Upper lobe of left lung (tissue), 6 donors: ENCODE measurements at regions not wholly inside any gene's neighbourhood (a gene's known extent, or its start where the extent isn't known, plus 50 kb on each side); places are given as distances from the start of the nearest gene placed in this dataset.

ENCODE experiments used
- ATAC-seq, 2 donors: fragments of 200-7000 bp; cut with Tn5 transposase; one replicate each; pipeline ENCODE4 v1.9.1; 2022; ENCODE audit warnings: mild to moderate bottlenecking in 2 of 2, moderate library complexity in 2 of 2; ENCODE audit not compliant: low FRiP score in 2 of 2
- DNase-seq, 2 donors: peaks; one replicate each; pipeline ENCODE4 v3.0.0-alpha.2; 2019 to 2020
- H3K27ac ChIP-seq, 4 donors: fragments of 200-600 bp; sonication (generic); one replicate each; pipeline ENCODE4 v1.5.1; 2016 to 2019
- H3K27me3 ChIP-seq, 4 donors: fragments of 200-600 bp; sonication (generic); one replicate each; pipeline ENCODE4 v1.5.1; 2017 to 2019
- H3K36me3 ChIP-seq, 4 donors: fragments of 200-600 bp; sonication (generic); one replicate each; pipeline ENCODE4 v1.5.1; 2016 to 2019
- H3K4me1 ChIP-seq, 4 donors: fragments of 200-600 bp; sonication (generic); one replicate each; pipeline ENCODE4 v1.5.1; 2018 to 2019
- H3K4me3 ChIP-seq, 4 donors: fragments of 200-600 bp; sonication (generic); one replicate each; pipeline ENCODE4 v1.5.1; 2017 to 2019; ENCODE audit warnings: mild to moderate bottlenecking in 2 of 4, moderate library complexity in 1 of 4
- H3K9me3 ChIP-seq, 4 donors: fragments of 200-600 bp; sonication (generic); one replicate each; pipeline ENCODE4 v1.5.1; 2018 to 2019
- EP300 ChIP-seq, 4 donors: sonication (generic); formaldehyde crosslinking; IDR thresholded peaks; one replicate each; pipeline ENCODE4 v1.5.1; 2017; ENCODE audit warnings: antibody characterized with exemption in 4 of 4, control low read depth in 2 of 4
- POLR2A ChIP-seq, 4 donors: fragments of 450-650 bp; IDR thresholded peaks; one replicate each; pipeline ENCODE4 v1.5.1; 2016 to 2017; ENCODE audit warnings: antibody characterized with exemption in 4 of 4, mild to moderate bottlenecking in 2 of 4
- POLR2AphosphoS5 ChIP-seq, 2 donors: sonication (generic); formaldehyde crosslinking; IDR thresholded peaks; one replicate each; pipeline ENCODE4 v1.5.1; 2017; ENCODE audit warnings: antibody characterized with exemption in 2 of 2
- WGBS, 2 donors: methylation state at CpG; one replicate each; pipeline ENCODE4 v1.1.5; 2017 to 2018; 5-methylcytosine and 5-hydroxymethylcytosine counted together
- TF ChIP-seq, protein P1 (sequence below), 6 experiments: fragments of 450-650 bp in 4 of 6; fragments of 200-600 bp in 2 of 6; sonication (generic) in 2 of 6; IDR thresholded peaks; one replicate each; pipeline ENCODE4 v1.5.1; 2016 to 2019; ENCODE audit warnings: antibody characterized with exemption in 6 of 6
- donor health status: DM: no; HTN: no; CAD: no; lungs with moderate emphysema.
- donor health status: DM: no; HTN: yes; CAD: no; lungs with severe emphysema.

DNA sequence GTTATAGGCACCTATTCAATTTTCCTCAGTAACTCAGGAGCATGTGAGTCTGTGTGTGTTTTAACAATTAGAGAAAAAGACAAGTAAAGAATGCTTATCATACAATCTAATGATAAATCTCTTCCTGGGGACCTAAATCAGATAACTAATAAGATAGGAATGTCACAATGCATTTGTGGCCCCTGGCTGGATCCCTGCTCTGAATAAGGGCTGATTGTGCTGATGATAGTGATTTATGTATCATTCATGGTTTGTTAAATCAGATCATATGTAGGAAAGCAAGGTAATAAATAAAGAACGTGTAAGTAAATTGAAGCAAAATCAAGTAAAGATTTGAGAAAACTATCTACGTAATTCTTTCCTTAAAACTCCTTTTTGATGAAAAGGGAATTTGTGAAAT is 145.9 kb downstream of the C7orf25 start:
- no peaks in the 10 kb centered on the region for H3K4me1 ChIP-seq
- H3K9me3 ChIP-seq: no peaks in the 10 kb centered on the region
- no peak overlapping the region for H3K27ac ChIP-seq
- TF ChIP-seq POLR2A (IDR thresholded peaks at IDR 0.05): no peak
- TF ChIP-seq EP300 (IDR thresholded peaks at IDR 0.05): no peak
- TF ChIP-seq, protein P1, sequence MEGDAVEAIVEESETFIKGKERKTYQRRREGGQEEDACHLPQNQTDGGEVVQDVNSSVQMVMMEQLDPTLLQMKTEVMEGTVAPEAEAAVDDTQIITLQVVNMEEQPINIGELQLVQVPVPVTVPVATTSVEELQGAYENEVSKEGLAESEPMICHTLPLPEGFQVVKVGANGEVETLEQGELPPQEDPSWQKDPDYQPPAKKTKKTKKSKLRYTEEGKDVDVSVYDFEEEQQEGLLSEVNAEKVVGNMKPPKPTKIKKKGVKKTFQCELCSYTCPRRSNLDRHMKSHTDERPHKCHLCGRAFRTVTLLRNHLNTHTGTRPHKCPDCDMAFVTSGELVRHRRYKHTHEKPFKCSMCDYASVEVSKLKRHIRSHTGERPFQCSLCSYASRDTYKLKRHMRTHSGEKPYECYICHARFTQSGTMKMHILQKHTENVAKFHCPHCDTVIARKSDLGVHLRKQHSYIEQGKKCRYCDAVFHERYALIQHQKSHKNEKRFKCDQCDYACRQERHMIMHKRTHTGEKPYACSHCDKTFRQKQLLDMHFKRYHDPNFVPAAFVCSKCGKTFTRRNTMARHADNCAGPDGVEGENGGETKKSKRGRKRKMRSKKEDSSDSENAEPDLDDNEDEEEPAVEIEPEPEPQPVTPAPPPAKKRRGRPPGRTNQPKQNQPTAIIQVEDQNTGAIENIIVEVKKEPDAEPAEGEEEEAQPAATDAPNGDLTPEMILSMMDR (IDR thresholded peaks at IDR 0.05): no peak
- no peak for TF ChIP-seq POLR2AphosphoS5 (IDR thresholded peaks at IDR 0.05)
- WGBS, 2 donors: 86% methylated on average over 2 of the region's 2 CpGs
- DNase-seq (no peak), ATAC-seq (no peak)
- no peak overlapping the region for H3K4me3 ChIP-seq
- H3K36me3 ChIP-seq: no peaks in the 10 kb centered on the region
- H3K27me3 ChIP-seq: no peaks in the 10 kb centered on the region

DNA sequence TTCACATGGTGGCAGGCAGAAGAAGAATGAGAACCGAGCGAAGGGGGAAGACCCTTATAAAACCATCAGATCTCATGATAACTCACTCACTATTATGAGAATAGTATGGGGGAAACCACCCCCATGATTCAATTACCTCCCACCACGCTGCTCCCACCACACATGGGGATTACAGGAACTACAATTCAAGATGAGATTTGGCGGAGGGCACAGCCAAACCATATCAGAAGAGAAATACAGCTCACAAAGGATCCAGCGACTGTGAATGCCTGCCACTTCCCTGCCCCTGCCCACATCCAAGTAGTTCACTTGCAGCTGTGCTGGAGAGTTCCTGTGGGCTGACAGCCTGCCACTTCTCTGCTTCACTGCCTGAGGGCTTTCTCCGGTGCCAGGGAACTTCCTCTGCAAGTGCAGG is 148.7 kb downstream of the C7orf25 start:
- Histone ChIP-seq H3K9me3 (no peaks in the 10 kb centered on the region), H3K36me3 (no peaks in the 10 kb centered on the region), H3K27ac (no peak overlapping the region), H3K27me3 (no peaks in the 10 kb centered on the region), H3K4me3 (no peak overlapping the region), H3K4me1 (no peaks in the 10 kb centered on the region)
- TF ChIP-seq POLR2A (IDR thresholded peaks at IDR 0.05) (no peak), POLR2AphosphoS5 (IDR thresholded peaks at IDR 0.05) (no peak), EP300 (IDR thresholded peaks at IDR 0.05) (no peak)
- TF ChIP-seq, protein P1 (IDR thresholded peaks at IDR 0.05): no peak
- 52 to 74% methylated on average over 4 to 6 of the region's 6 CpGs for WGBS, 2 donors
- DNase-seq: no peak
- ATAC-seq: no peak

DNA sequence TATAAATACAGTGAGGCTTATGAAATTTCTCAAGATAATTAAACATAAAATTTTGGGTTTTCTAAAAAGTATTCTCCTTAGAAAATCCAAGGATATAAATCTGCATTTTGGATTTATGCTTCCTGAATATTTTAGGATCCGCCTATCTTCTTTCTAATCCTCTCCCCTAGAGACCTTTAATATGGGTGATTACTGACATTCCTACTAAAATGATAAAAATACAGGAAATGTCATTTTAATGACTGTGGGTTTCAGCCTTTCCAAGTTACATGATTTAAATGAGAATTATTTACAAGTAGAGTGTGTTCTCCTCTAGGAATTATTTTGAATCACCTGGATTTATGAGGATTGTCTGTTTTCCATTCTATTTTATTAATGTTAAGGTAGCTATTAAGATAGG is 150.4 kb downstream of the C7orf25 start:
- DNase-seq (no peak), ATAC-seq (no peak)
- no peaks in the 10 kb centered on the region for H3K27me3 ChIP-seq
- H3K9me3 ChIP-seq: no peaks in the 10 kb centered on the region
- no peaks in the 10 kb centered on the region for H3K4me1 ChIP-seq
- H3K36me3 ChIP-seq: no peaks in the 10 kb centered on the region
- no peak overlapping the region for H3K27ac ChIP-seq
- no peak overlapping the region for H3K4me3 ChIP-seq
- 89 to 94% methylated on average over 1 of the region's 1 CpG for WGBS, 2 donors
- no peak for TF ChIP-seq POLR2AphosphoS5 (IDR thresholded peaks at IDR 0.05)
- no peak for TF ChIP-seq POLR2A (IDR thresholded peaks at IDR 0.05)
- TF ChIP-seq, protein P1 (IDR thresholded peaks at IDR 0.05): no peak
- no peak for TF ChIP-seq EP300 (IDR thresholded peaks at IDR 0.05)

DNA sequence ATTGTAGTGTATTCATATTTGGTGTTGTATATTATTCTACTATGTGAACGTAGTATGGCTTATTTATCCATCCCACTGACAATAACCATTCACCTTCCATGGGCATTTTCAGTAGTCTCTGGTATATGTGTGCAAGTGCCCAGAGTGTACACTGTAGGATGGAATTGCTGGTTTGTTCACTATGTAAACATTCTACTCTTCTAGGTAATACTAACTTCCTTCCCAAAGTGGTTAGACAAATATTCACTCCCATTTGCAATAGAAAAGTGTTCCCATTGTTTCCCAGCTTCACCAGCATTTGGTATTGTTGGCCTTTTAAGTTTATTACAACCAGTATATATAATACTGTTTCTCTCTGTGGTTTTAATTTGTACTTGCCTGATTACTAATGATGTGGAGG is 153.7 kb downstream of the C7orf25 start:
- no peak overlapping the region for H3K4me3 ChIP-seq
- 77 to 82% methylated on average over 1 of the region's 1 CpG for WGBS, 2 donors
- ATAC-seq (no peak), DNase-seq (no peak)
- no peaks in the 10 kb centered on the region for H3K9me3 ChIP-seq
- no peaks in the 10 kb centered on the region for H3K27me3 ChIP-seq
- H3K36me3 ChIP-seq: no peaks in the 10 kb centered on the region
- H3K4me1 ChIP-seq: no peaks in the 10 kb centered on the region
- TF ChIP-seq, protein P1 (IDR thresholded peaks at IDR 0.05): no peak
- TF ChIP-seq EP300 (IDR thresholded peaks at IDR 0.05) (no peak), POLR2AphosphoS5 (IDR thresholded peaks at IDR 0.05) (no peak), POLR2A (IDR thresholded peaks at IDR 0.05) (no peak)
- no peak overlapping the region for H3K27ac ChIP-seq

DNA sequence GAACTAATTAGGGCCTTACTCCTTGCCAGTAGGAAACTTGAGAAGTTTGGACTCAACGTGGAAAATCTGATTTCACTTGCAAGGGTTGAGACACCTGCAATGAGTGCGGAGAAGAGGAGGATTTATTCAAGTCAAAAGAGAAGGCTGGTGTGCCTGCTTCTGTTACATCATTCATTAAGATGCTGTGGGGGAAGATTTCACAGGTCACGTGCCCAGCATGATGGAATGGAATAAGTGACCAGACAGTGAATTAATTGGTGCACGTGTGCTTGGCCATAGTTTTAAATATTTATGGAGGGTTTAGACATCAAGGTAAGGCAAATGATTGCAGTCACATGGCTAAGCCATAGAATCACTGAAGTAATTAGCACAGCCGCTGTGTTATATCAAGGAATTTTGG is 155.0 kb downstream of the C7orf25 start:
- Histone ChIP-seq H3K27ac (no peak overlapping the region), H3K4me1 (no peaks in the 10 kb centered on the region), H3K9me3 (no peaks in the 10 kb centered on the region), H3K4me3 (no peak overlapping the region), H3K27me3 (no peaks in the 10 kb centered on the region), H3K36me3 (no peaks in the 10 kb centered on the region)
- no peak for DNase-seq
- ATAC-seq: no peak
- WGBS, 2 donors: 78 to 80% methylated on average over 5 of the region's 5 CpGs
- no peak for TF ChIP-seq POLR2AphosphoS5 (IDR thresholded peaks at IDR 0.05)
- TF ChIP-seq, protein P1 (IDR thresholded peaks at IDR 0.05): no peak
- no peak for TF ChIP-seq EP300 (IDR thresholded peaks at IDR 0.05)
- TF ChIP-seq POLR2A (IDR thresholded peaks at IDR 0.05): no peak
